Esophagus squamous epithelium (tissue), 5 donors: ENCODE measurements at regions not wholly inside any gene's neighbourhood (a gene's known extent, or its start where the extent isn't known, plus 50 kb on each side); places are given as distances from the start of the nearest gene placed in this dataset.

Source experiments
- DNase-seq: peaks from one replicate; lab custom pipeline; 2025; lab: John Stamatoyannopoulos, UW
- H3K27ac ChIP-seq, 4 donors: fragments of 200-600 bp; sonication (generic); one replicate each; pipeline ENCODE4 v1.5.1; 2016 to 2019; ENCODE audit warnings: mild to moderate bottlenecking in 1 of 4
- H3K27me3 ChIP-seq, 4 donors: fragments of 200-600 bp; sonication (generic); 1 replicate in 3 of 4; 2 replicates in 1 of 4; pipeline versions ENCODE4 v1.5.1 to v1.6.0; 2017 to 2021; ENCODE audit warnings: antibody characterized with exemption in 1 of 4
- H3K36me3 ChIP-seq, 3 donors: fragments of 200-600 bp; sonication (generic); one replicate each; pipeline ENCODE4 v1.5.1; 2016 to 2019
- H3K4me1 ChIP-seq, 3 donors: fragments of 200-600 bp; sonication (generic); one replicate each; pipeline ENCODE4 v1.5.1; 2017 to 2019
- H3K4me3 ChIP-seq, 4 donors: fragments of 200-600 bp; sonication (generic); 1 replicate in 3 of 4; 2 replicates in 1 of 4; pipeline ENCODE4 v1.5.1; 2016 to 2019; ENCODE audit warnings: mild to moderate bottlenecking in 2 of 4, moderate library complexity in 1 of 4
- H3K9me3 ChIP-seq, 3 donors: fragments of 200-600 bp; sonication (generic); one replicate each; pipeline ENCODE4 v1.5.1; 2016 to 2019
- CTCF ChIP-seq, 6 experiments: fragments of 450-650 bp in 4 of 6; fragments of 200-600 bp in 2 of 6; sonication (generic) in 2 of 6; IDR thresholded peaks; one replicate each; pipeline ENCODE4 v1.5.1; 2016 to 2019; ENCODE audit warnings: antibody characterized with exemption in 6 of 6, mild to moderate bottlenecking in 4 of 6, moderate library complexity in 4 of 6
- POLR2A ChIP-seq, 4 donors: fragments of 450-650 bp; IDR thresholded peaks; one replicate each; pipeline ENCODE4 v1.6.1; 2017; ENCODE audit warnings: antibody characterized with exemption in 4 of 4, mild to moderate bottlenecking in 4 of 4, moderate library complexity in 3 of 4
- WGBS, 2 donors: methylation state at CpG; one replicate each; pipeline ENCODE4 v1.1.5; 2018; 5-methylcytosine and 5-hydroxymethylcytosine counted together
- intact Hi-C: fragments of 100-400 bp; cut with DNase I; formaldehyde crosslinking; loops from one replicate; pipeline ENCODE4 v1.15.0; 2022
- donor health status: DM: yes; HTN: yes; CAD: no.

- no peak for TF ChIP-seq POLR2A (IDR thresholded peaks at IDR 0.05)
- TF ChIP-seq CTCF (IDR thresholded peaks at IDR 0.05) = no peak
- 31 to 54% methylated on average over 4 of the region's 4 CpGs for WGBS, 2 donors
- H3K36me3 ChIP-seq = no peaks in the 10 kb centered on the region
- DNase-seq = no peak
- H3K4me3 ChIP-seq = no peak overlapping the region
- intact Hi-C loops = no loop called here
- H3K27ac ChIP-seq = no peak overlapping the region
- H3K27me3 ChIP-seq = no peaks in the 10 kb centered on the region
- no peaks in the 10 kb centered on the region for H3K9me3 ChIP-seq
- H3K4me1 ChIP-seq = no peaks in the 10 kb centered on the region
These were observed 1461.7 kb upstream of the PIK3C3 start for GRCh38 chr18:40493316-40493715.

GRCh38 chr18:40489301-40489700 lies 1465.7 kb upstream of the PIK3C3 start:
- intact Hi-C loops = no loop called here
- no peaks in the 10 kb centered on the region for H3K4me1 ChIP-seq
- DNase-seq = no peak
- H3K27ac ChIP-seq = no peak overlapping the region
- no peaks in the 10 kb centered on the region for H3K9me3 ChIP-seq
- no peak overlapping the region for H3K4me3 ChIP-seq
- H3K36me3 ChIP-seq = no peaks in the 10 kb centered on the region
- no peak for TF ChIP-seq CTCF (IDR thresholded peaks at IDR 0.05)
- TF ChIP-seq POLR2A (IDR thresholded peaks at IDR 0.05) = no peak
- no peaks in the 10 kb centered on the region for H3K27me3 ChIP-seq

- H3K27ac ChIP-seq = no peak overlapping the region
- H3K4me3 ChIP-seq = no peak overlapping the region
- no peaks in the 10 kb centered on the region for H3K4me1 ChIP-seq
- H3K27me3 ChIP-seq = no peaks in the 10 kb centered on the region
- intact Hi-C loops = no loop called here
- no peaks in the 10 kb centered on the region for H3K36me3 ChIP-seq
- no peak for DNase-seq
- H3K9me3 ChIP-seq = no peaks in the 10 kb centered on the region
- TF ChIP-seq CTCF (IDR thresholded peaks at IDR 0.05) = no peak
- no peak for TF ChIP-seq POLR2A (IDR thresholded peaks at IDR 0.05)
These were observed 1469.7 kb upstream of the PIK3C3 start for GRCh38 chr18:40485318-40485717.

GRCh38 chr18:40473221-40474029 lies 1481.6 kb upstream of the PIK3C3 start:
- no peaks in the 10 kb centered on the region for H3K36me3 ChIP-seq
- intact Hi-C loops = no loop called here
- H3K4me3 ChIP-seq = no peak overlapping the region
- H3K27ac ChIP-seq = no peak overlapping the region
- TF ChIP-seq CTCF (IDR thresholded peaks at IDR 0.05) (no peak), POLR2A (IDR thresholded peaks at IDR 0.05) (no peak)
- no peaks in the 10 kb centered on the region for H3K9me3 ChIP-seq
- 72 to 74% methylated on average over 7 to 8 of the region's 8 CpGs for WGBS, 2 donors
- H3K27me3 ChIP-seq = no peaks in the 10 kb centered on the region
- H3K4me1 ChIP-seq = no peaks in the 10 kb centered on the region
- no peak for DNase-seq

GRCh38 chr18:40470723-40471122 lies 1484.3 kb upstream of the PIK3C3 start:
- no peak overlapping the region for H3K4me3 ChIP-seq
- no peaks in the 10 kb centered on the region for H3K36me3 ChIP-seq
- TF ChIP-seq CTCF (IDR thresholded peaks at IDR 0.05) (no peak), POLR2A (IDR thresholded peaks at IDR 0.05) (no peak)
- no peak for DNase-seq
- no peaks in the 10 kb centered on the region for H3K9me3 ChIP-seq
- no peaks in the 10 kb centered on the region for H3K4me1 ChIP-seq
- no peaks in the 10 kb centered on the region for H3K27me3 ChIP-seq
- H3K27ac ChIP-seq = no peak overlapping the region
- WGBS, 2 donors = 66 to 78% methylated on average over 3 of the region's 3 CpGs
- intact Hi-C loops = no loop called here
